GM19372 (cell line): ENCODE measurements at regions not wholly inside any gene's neighbourhood (a gene's known extent, or its start where the extent isn't known, plus 50 kb on each side); places are given as distances from the start of the nearest gene placed in this dataset.
"Not testable (repeated sequence)": the region's sequence is repeated elsewhere in the genome, so short reads cannot be mapped to it uniquely, and the experiment has no call there.

Experiments
- ATAC-seq: cut with Tn5 transposase; IDR thresholded peaks from one replicate; pipeline ENCODE4 v1.9.1; 2021; ENCODE audit warnings: mild to moderate bottlenecking, low read depth, moderate library complexity; ENCODE audit not compliant: unreplicated experiment

DNA sequence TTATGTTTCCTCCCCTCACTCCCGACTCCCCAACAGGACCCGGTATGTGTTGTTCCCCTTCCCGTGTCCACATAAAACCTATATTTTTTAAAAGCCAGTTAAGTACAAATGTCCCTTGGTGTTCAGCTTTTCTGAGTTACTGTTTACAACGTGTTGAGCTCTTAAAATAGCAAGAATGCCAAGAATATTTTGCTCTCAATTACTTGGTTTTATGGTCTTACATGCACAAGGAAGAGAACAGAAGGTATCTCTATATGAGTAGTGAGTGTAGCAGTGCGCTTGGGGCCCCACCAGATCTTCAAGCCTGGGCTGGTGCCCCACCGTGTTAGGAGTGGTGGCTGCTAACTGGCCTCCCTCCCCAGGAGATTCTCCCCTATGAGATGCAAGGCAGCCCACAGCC, 75.3 kb downstream of the RIN2 start:
- ATAC-seq, result no peak

GRCh38 chr20:19834287-19834686, 76.2 kb downstream of the RIN2 start:
- no peak for ATAC-seq

- no peak for ATAC-seq
Observed at GRCh38 chr20:19834783-19835182, 76.7 kb downstream of the RIN2 start.

GRCh38 chr20:19835533-19836222, 77.6 kb downstream of the RIN2 start:
- no peak for ATAC-seq

DNA sequence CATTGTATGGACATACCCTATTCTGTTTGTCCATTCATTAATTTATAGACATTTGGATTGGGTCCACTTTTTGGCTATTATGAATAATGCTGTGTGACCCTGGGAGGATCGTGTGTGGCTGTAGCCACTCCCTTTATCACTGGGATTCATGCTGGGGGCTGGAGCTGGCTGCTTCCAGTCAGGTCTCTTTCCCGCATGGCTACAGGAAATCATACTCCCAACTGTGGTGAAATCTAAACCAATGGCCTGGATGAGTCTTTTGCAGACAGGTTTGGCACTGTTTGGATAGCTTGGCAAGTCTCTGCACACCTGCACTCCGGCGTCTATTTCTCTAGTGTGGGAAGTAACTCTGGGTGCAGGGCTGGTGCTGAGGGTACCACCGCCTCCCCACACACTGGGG, 80.4 kb downstream of the RIN2 start:
- ATAC-seq, result no peak

DNA sequence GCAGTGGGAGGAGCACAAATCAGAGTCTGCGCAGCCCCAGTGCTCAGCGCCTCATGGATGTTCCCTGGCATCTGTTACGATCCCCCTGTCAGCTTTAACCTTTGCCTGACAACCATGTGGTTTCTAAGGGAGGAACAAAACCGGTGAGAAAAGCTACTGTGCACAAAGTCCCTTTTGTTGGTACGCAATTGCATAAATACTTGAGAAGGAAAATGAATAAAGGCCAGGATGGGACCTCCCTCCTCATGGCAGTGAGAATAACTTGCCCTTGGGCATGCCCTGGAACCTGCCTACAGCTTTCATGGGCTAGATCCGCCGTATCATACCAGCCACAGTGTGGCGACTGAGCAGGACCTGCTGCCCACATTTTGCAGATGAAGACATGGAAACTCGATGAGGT, 81.0 kb downstream of the RIN2 start:
- no peak for ATAC-seq

DNA sequence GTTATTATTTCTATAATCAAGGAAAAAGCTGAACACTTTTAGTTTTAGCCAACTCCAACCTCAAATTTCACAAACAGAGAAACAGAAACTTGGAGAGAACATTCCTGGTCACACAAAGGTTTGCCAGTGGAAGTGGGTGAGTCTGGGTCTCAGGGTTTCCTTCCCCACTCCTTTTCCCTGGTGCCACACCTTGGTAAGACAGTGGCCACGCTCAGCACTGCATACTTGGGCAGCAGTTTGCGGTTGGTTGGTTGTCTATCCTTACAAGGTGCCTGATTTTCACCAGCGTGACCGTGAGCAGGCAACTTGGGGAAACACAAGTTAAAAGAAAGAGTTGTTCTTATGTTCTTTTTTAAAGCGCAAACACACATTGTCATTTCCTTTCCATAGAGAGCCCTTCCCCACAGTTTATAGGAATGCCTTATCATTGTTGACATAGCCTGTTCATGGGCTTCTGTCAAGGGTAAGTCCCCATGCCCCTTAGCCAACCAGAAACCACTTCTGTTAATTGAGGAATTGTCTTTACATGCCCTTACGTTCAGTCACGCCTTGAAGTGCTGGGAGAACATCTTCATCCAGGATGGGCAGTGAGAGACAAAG, 82.2 kb downstream of the RIN2 start:
- no peak for ATAC-seq

DNA sequence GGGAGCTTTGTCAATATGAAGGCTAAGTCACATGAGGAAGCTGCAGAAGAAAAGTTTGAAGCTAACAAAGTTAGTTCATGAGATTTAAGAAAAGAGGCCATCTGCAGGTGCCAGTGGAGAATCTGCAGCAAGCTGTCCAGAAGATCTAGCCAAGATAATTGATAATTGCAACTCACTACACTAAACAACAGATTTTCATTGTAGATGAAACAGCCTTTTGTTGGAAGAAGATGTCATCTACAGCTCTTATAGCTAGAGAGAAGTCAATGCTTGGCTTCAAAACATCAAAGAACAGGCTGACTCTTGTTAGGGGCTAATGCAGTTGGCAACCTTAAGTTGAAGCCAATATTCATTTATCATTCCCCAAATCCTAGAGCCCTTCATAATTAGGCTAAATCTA, 83.7 kb downstream of the RIN2 start:
- ATAC-seq, result no peak

DNA sequence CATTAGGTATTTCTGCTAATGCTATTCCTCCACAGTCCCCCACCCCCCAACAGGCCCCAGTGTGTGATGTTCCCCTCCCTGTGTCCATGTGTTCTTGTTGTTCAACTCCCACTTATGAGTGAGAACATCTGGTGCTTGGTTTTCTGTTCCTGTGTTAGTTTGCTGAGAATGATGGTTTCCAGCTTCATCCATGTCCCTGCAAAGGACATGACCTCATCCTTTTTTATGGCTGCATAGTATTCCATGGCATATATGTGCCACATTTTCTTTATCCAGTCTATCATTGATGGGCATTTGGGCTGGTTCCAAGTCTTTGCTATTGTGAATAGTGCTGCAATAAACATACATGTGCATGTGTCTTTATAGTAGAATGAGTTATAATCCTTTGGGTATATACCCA, 86.8 kb downstream of the RIN2 start:
- not testable (repeated sequence) for ATAC-seq

- ATAC-seq, result no peak
Observed at GRCh38 chr20:19847383-19847782, 89.3 kb downstream of the RIN2 start.

DNA sequence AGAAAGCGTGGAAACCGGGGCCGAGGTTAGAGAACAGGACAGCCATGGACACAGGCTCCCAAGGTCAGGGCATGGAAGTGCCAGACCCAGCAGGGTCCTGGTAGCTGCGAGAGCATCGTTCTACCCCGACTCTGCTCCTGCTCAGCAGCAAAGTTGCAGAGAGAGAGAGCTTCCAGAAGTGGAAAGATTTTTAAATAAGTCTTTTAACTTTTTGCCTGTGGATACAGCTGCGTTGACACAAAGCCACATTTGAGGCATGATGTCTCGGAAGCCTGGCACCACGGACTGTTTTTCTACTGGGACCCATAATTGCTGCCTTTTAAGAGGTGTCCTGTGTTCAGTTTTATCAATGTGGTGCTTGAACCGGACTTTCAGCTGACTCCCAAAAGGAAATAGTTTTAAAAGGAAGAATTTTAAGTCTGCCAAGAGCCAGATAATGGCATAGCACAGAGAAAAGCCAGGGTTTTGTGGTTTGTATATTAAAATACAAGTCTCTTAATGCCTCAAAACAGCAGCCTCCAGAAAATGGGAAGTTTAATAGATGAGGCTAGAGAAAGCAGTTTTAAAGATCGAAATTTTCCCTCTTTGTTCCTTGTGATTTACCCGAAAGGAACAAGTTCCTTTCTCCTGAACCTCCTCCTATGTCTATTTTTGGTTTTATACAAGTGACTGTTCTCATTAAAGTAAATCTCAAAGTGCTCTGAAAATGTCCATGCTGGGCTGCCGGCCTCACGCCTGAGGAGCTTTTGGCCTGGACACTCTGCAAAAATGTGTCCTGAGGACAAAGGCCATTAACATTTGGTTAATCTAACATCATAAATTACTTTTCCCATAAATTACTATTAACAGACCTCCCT, 91.5 kb downstream of the RIN2 start:
- no peak for ATAC-seq

DNA sequence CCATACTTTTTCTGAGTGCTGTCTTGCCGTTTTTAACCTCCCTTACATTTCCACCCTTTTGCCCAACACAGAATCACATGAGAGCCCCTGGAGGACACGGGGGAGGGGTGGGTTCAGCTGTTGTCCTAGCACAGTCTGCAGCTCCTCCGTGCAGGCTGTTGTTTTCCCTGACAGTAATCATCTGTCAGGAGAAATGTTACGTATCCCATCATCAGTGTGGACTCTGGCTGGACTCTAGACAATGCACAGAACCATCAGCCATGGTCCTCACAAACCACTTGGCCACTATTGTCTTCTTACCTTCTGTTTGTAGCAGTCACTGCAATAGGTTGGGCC, 92.1 kb downstream of the RIN2 start:
- no peak for ATAC-seq

DNA sequence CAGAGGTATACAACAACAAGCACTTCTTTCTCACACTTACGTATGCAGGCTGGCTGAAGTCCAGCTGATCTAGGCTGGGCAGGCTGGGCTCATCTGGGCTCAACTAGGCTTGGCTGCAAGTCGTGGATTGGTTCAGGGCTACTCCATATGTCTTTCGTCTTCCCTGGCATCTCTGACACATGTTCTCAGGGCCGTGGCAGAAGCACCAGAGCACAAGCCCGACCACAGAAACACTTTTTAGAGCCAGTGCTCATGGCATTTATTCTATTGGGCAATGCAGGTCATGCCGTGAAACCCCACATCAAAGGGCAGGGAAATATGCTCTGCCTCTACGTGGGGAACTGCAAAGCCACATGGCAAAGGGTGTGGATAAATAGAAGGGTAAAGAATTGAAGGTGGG, 93.8 kb downstream of the RIN2 start:
- ATAC-seq, result no peak

DNA sequence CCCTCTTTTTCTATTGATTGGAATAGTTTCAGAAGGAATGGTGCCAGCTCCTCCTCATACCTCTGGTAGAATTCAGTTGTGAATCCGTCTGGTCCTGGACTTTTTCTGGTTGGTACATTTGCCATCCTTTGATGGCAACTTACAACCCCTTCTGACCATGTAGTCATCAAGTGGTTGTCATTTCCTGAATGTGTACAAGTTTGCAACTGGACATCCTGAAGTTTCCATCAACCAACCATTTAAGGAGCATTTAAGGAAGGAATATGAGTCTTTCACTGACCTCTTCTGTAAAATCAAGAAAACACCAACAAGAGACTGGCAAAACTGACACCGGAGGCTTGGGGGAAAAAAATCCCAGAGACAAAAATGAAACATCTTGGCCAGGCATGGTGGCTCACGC, 97.4 kb downstream of the RIN2 start:
- no peak for ATAC-seq

DNA sequence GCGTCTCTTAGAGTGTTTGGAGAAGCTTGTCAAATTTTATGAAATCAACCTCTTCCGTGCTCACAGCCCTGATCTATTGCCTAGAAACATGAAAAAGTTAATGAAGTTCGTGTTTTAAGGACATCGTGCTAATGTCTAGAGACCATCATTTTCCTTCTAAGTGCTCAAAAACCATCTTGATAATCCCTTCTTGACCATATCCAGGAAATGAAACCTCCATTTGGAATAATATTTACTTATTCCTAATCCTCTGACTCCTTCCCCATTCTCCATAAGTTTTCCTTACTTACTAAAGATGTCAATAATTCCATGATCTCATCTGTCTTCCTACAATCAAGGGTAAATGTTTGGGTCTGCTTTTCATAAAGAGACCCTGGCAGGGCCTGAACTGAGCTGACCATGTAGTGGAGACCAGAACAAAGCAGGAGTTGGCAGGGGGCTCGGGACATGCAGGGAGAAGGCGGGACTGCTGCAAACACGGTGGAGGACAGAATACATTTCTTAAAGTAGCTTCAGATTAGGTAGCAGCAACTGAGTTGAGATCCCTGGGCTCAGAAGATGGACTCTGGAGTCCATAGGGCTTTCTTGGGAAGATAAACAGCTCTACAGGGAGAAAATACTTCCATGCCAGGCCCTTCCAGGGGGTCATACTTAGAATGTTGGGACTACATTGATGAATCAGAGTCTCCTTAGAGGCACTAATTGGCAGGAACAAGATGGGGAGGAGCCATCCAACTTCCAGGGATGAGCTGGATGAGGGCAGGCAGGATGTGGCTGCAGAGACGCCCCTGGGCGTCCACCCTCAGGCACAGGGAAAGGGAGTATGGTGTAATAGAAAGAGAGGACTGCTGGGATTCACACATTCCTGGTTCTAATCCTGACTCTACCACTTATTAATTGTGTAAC, 100.7 kb downstream of the RIN2 start:
- ATAC-seq, result no peak

DNA sequence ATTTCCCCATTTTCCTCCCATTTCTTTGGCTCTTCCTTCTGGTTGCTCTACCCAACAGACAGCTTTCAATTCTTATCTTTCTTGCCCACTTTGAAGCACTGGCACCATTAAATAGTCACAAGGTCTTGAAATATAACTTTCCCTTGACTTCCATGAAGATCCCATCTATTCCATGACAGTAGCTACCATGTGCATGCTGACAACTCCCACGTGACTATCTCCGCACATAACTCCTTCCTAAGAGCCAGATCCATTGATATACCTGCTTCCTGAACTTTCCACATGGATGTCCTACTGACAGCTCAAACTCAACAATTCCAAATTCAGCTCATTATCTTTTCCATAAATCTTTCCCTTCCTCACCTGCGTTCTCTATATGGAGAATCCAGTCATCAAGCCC, 101.4 kb downstream of the RIN2 start:
- ATAC-seq, result no peak

GRCh38 chr20:19860737-19861136, 102.7 kb downstream of the RIN2 start:
- ATAC-seq, result no peak

DNA sequence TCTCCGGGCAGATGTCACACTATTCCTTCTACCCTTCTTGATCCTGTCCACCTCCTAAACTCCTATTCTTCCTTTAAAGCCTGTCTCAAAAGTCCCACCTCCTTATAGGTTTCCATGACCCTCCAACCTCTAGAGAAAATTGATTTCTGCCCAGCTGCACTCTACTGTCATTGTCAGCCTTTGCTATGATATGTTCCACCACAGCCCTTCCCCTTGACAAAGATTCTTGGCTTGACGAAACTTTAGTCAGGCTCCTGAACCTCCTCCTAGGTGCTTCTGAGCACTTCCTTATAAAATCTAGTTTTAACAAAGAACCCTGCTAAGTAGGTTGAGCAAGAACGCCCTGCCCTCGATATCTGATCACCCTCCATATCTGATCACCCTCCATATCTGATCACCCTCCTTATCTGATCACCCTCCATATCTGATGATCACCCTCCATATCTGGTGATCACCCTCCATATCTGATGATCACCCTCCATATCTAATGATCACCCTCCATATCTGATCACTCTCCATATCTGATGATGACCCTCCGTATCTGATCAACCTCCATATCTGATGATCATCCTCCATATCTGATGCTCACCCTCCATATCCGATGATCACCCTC, 103.2 kb downstream of the RIN2 start:
- no peak for ATAC-seq

DNA sequence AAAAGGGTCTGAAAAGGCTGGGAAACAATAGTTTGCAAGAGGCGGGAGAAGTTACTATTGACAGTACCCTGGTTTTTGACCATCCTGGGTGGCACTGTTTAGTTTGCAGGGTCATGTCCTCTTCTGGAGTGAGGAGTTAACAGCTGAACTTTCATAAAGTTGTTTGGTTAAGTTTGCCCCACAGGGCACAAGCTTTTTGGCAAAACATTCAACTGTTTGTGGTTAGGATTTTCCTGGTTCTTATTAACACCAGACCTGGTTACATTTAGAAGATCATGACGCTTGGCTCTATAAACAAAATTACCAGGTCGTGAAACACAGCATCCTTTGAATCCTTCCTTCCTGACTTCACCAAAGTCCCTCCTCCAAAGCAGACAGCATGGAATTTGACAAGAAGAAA, 106.1 kb downstream of the RIN2 start:
- no peak for ATAC-seq

- ATAC-seq, result no peak
Observed at GRCh38 chr20:19866070-19866469, 108.0 kb downstream of the RIN2 start.
